GM12878 (cell line): ENCODE measurements at regions not wholly inside any gene's neighbourhood (a gene's known extent, or its start where the extent isn't known, plus 50 kb on each side); places are given as distances from the start of the nearest gene placed in this dataset.

ENCODE experiments used
- ATAC-seq: fragments of 200-7000 bp; cut with Tn5 transposase; 3 replicates; pipeline ENCODE4 v1.9.1; 2020; ENCODE audit warnings: mild to moderate bottlenecking, moderate library complexity
- BruUV-seq: library from RNA; stranded (reverse); fragments of 400-500 nt; replicated peaks from 2 replicates; lab custom pipeline; 2021; lab: Mats Ljungman, UMichigan
- CTCF ChIA-PET: fragments of 300-600 bp; sonication (Branson Sonifier 250); formaldehyde crosslinking; extraction: SDS; loops from one replicate; lab custom pipeline; 2021; ENCODE audit warnings: inconsistent platforms; lab: Yijun Ruan, JAX
- POLR2A ChIA-PET: fragments of 350-600 bp; formaldehyde crosslinking; extraction: SDS; loops from one replicate; lab custom pipeline; 2021; ENCODE audit warnings: inconsistent platforms; lab: Charles Lee
- RAD21 ChIA-PET: fragments of 300-600 bp; sonication (Branson Sonifier 250); formaldehyde crosslinking; loops from one replicate; lab custom pipeline; 2023; ENCODE audit warnings: antibody characterized with exemption; ENCODE audit not compliant: unreplicated experiment; lab: Charles Lee
- SMC1A ChIA-PET: fragments of 300-600 bp; sonication (Branson Sonifier 250); formaldehyde crosslinking; loops from one replicate; lab custom pipeline; 2023; ENCODE audit not compliant: unreplicated experiment, uncharacterized antibody; lab: Charles Lee
- DNase-seq: peaks from one replicate; pipeline ENCODE4 v3.0.0-alpha.2; 2011; ENCODE audit warnings: low read depth, low spot score
- FAIRE-seq: peaks from 3 replicates; lab custom pipeline; 2011; peaks lifted over from hg19 to GRCh38; lab: Jason Lieb, UNC
- H2AFZ ChIP-seq: 2 replicates; pipeline ENCODE4 v1.6.0; 2011; ENCODE audit warnings: low read depth, low read length, control low read depth; ENCODE audit not compliant: control insufficient read depth
- H3K27ac ChIP-seq: 2 replicates; pipeline ENCODE4 v1.5.1; 2011; ENCODE audit warnings: control low read depth; ENCODE audit not compliant: control insufficient read depth, insufficient read depth
- H3K27me3 ChIP-seq, 2 experiments: replicated peaks in 1 of 2; 2 replicates each; pipeline versions ENCODE4 v1.6.0 to v1.6.1; 2011; ENCODE audit warnings: low read length in 1 of 2; ENCODE audit not compliant: control insufficient read depth in 2 of 2, insufficient read depth in 2 of 2
- H3K36me3 ChIP-seq, 2 experiments: 2 replicates each; pipeline ENCODE4 v1.5.1; 2011; ENCODE audit warnings: low read length in 1 of 2; ENCODE audit not compliant: control insufficient read depth in 2 of 2, insufficient read depth in 2 of 2
- H3K4me1 ChIP-seq: 2 replicates; pipeline ENCODE4 v1.6.1; 2011; ENCODE audit warnings: mild to moderate bottlenecking, low read length, moderate library complexity, mixed read lengths; ENCODE audit not compliant: control insufficient read depth, insufficient read depth
- H3K4me2 ChIP-seq: 2 replicates; pipeline ENCODE4 v1.6.0; 2011; ENCODE audit warnings: control low read depth; ENCODE audit not compliant: control insufficient read depth, insufficient read depth
- H3K4me3 ChIP-seq: fragments of 200-600 bp; sonication (generic); 2 replicates; pipeline ENCODE4 v1.5.1; 2016
- H3K79me2 ChIP-seq: 2 replicates; pipeline ENCODE4 v1.6.0; 2011; ENCODE audit warnings: low read length; ENCODE audit not compliant: control insufficient read depth, insufficient read depth
- H3K9ac ChIP-seq: 2 replicates; pipeline ENCODE4 v1.8.0; 2011; ENCODE audit warnings: low read length, control low read depth, mixed read lengths; ENCODE audit not compliant: control insufficient read depth, insufficient read depth
- H3K9me3 ChIP-seq: replicated peaks from 3 replicates; pipeline ENCODE4 v1.5.1; 2011; ENCODE audit warnings: mild to moderate bottlenecking, low read length; ENCODE audit not compliant: control insufficient read depth, insufficient read depth
- H4K20me1 ChIP-seq: 2 replicates; pipeline ENCODE4 v1.6.0; 2011; ENCODE audit not compliant: control insufficient read depth, insufficient read depth
- ATF7 ChIP-seq: fragments of 450-650 bp; IDR thresholded peaks from 2 replicates; pipeline ENCODE4 v1.6.1; 2016; ENCODE audit warnings: low read depth, mild to moderate bottlenecking
- ETV6 ChIP-seq, 2 experiments: fragments of 450-650 bp in 1 of 2; IDR thresholded peaks in 1 of 2; conservative IDR thresholded peaks in 1 of 2; 2 replicates each; pipeline ENCODE4 v1.6.1; 2014; ENCODE audit warnings: antibody characterized with exemption in 1 of 2, borderline replicate concordance in 1 of 2, low read depth in 1 of 2, mild to moderate bottlenecking in 1 of 2, moderate library complexity in 1 of 2
- GABPA ChIP-seq: IDR thresholded peaks from 2 replicates; pipeline ENCODE4 v1.6.1; 2014; ENCODE audit warnings: antibody characterized with exemption, low read depth, mild to moderate bottlenecking, inconsistent platforms
- HDGF ChIP-seq: fragments of 450-650 bp; IDR thresholded peaks from 2 replicates; pipeline ENCODE4 v1.6.1; 2016; ENCODE audit warnings: antibody characterized with exemption
- MTA2 ChIP-seq: fragments of 450-650 bp; IDR thresholded peaks from 2 replicates; pipeline ENCODE4 v1.6.1; 2016; ENCODE audit warnings: low read depth, mild to moderate bottlenecking, moderate library complexity
- PAX8 ChIP-seq: fragments of 450-650 bp; IDR thresholded peaks from 2 replicates; pipeline ENCODE4 v1.6.1; 2017; ENCODE audit warnings: mild to moderate bottlenecking, moderate library complexity
- RAD21 ChIP-seq: IDR thresholded peaks from 2 replicates; pipeline ENCODE4 v1.6.1; 2011; ENCODE audit warnings: mild to moderate bottlenecking, low read depth, low read length, moderate library complexity; ENCODE audit not compliant: insufficient read depth
- RAD51 ChIP-seq: fragments of 450-650 bp; IDR thresholded peaks from 2 replicates; pipeline ENCODE4 v1.6.1; 2016; ENCODE audit warnings: moderate library complexity, mild to moderate bottlenecking, inconsistent platforms
- SP1 ChIP-seq: IDR thresholded peaks from one replicate; pipeline ENCODE4 v1.6.1; 2011; ENCODE audit warnings: low read depth, low read length
- ZNF207 ChIP-seq: fragments of 450-650 bp; IDR thresholded peaks from 2 replicates; pipeline ENCODE4 v1.6.1; 2014; ENCODE audit warnings: antibody characterized with exemption, mild to moderate bottlenecking, borderline replicate concordance
- ZNF217 ChIP-seq: fragments of 450-650 bp; IDR thresholded peaks from 2 replicates; pipeline ENCODE4 v1.6.1; 2017; ENCODE audit warnings: antibody characterized with exemption, mild to moderate bottlenecking
- in situ Hi-C: fragments of 300-500 bp; cut with MboI; formaldehyde crosslinking; loops from 9 replicates; pipeline ENCODE4 v1.14.3; 2018; ENCODE audit warnings: mixed read lengths
- intact Hi-C: fragments of 100-400 bp; cut with micrococcal nuclease; formaldehyde crosslinking; loops from one replicate; pipeline ENCODE4 v1.14.2; 2022; ENCODE audit not compliant: unreplicated experiment
- TF ChIP-seq, protein P1 (sequence below): fragments of 450-650 bp; IDR thresholded peaks from 2 replicates; pipeline ENCODE4 v1.6.1; 2017; ENCODE audit warnings: borderline replicate concordance
- TF ChIP-seq, protein P2 (sequence below): fragments of 450-650 bp; IDR thresholded peaks from 2 replicates; pipeline ENCODE4 v1.6.1; 2017; ENCODE audit warnings: mild to moderate bottlenecking, moderate library complexity
- TF ChIP-seq, protein P3 (sequence below): fragments of 450-650 bp; formaldehyde crosslinking; IDR thresholded peaks from 2 replicates; pipeline ENCODE4 v1.5.0; 2022; ENCODE audit warnings: mild to moderate bottlenecking, missing genetic modification characterization
- TF ChIP-seq, protein P4 (sequence below): fragments of 450-650 bp; IDR thresholded peaks from 2 replicates; pipeline ENCODE4 v1.6.1; 2016; ENCODE audit warnings: mild to moderate bottlenecking

- POLR2A ChIA-PET, result no interaction called here
- no peak for TF ChIP-seq ATF7
- no peak for TF ChIP-seq GABPA
- TF ChIP-seq ETV6 (conservative IDR thresholded peaks at IDR 0.05 in 1 of 2, IDR thresholded peaks at IDR 0.05 in 1 of 2; ENCODE audit: borderline replicate concordance in 1 of 2, low read depth in 1 of 2), result no peak
- no peak for TF ChIP-seq PAX8
- TF ChIP-seq, protein P1, sequence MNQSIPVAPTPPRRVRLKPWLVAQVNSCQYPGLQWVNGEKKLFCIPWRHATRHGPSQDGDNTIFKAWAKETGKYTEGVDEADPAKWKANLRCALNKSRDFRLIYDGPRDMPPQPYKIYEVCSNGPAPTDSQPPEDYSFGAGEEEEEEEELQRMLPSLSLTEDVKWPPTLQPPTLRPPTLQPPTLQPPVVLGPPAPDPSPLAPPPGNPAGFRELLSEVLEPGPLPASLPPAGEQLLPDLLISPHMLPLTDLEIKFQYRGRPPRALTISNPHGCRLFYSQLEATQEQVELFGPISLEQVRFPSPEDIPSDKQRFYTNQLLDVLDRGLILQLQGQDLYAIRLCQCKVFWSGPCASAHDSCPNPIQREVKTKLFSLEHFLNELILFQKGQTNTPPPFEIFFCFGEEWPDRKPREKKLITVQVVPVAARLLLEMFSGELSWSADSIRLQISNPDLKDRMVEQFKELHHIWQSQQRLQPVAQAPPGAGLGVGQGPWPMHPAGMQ, result no peak
- TF ChIP-seq, protein P2, sequence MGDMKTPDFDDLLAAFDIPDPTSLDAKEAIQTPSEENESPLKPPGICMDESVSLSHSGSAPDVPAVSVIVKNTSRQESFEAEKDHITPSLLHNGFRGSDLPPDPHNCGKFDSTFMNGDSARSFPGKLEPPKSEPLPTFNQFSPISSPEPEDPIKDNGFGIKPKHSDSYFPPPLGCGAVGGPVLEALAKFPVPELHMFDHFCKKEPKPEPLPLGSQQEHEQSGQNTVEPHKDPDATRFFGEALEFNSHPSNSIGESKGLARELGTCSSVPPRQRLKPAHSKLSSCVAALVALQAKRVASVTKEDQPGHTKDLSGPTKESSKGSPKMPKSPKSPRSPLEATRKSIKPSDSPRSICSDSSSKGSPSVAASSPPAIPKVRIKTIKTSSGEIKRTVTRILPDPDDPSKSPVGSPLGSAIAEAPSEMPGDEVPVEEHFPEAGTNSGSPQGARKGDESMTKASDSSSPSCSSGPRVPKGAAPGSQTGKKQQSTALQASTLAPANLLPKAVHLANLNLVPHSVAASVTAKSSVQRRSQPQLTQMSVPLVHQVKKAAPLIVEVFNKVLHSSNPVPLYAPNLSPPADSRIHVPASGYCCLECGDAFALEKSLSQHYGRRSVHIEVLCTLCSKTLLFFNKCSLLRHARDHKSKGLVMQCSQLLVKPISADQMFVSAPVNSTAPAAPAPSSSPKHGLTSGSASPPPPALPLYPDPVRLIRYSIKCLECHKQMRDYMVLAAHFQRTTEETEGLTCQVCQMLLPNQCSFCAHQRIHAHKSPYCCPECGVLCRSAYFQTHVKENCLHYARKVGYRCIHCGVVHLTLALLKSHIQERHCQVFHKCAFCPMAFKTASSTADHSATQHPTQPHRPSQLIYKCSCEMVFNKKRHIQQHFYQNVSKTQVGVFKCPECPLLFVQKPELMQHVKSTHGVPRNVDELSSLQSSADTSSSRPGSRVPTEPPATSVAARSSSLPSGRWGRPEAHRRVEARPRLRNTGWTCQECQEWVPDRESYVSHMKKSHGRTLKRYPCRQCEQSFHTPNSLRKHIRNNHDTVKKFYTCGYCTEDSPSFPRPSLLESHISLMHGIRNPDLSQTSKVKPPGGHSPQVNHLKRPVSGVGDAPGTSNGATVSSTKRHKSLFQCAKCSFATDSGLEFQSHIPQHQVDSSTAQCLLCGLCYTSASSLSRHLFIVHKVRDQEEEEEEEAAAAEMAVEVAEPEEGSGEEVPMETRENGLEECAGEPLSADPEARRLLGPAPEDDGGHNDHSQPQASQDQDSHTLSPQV, result no peak
- TF ChIP-seq ZNF207, result no peak
- TF ChIP-seq RAD51, result no peak
- TF ChIP-seq, protein P3, sequence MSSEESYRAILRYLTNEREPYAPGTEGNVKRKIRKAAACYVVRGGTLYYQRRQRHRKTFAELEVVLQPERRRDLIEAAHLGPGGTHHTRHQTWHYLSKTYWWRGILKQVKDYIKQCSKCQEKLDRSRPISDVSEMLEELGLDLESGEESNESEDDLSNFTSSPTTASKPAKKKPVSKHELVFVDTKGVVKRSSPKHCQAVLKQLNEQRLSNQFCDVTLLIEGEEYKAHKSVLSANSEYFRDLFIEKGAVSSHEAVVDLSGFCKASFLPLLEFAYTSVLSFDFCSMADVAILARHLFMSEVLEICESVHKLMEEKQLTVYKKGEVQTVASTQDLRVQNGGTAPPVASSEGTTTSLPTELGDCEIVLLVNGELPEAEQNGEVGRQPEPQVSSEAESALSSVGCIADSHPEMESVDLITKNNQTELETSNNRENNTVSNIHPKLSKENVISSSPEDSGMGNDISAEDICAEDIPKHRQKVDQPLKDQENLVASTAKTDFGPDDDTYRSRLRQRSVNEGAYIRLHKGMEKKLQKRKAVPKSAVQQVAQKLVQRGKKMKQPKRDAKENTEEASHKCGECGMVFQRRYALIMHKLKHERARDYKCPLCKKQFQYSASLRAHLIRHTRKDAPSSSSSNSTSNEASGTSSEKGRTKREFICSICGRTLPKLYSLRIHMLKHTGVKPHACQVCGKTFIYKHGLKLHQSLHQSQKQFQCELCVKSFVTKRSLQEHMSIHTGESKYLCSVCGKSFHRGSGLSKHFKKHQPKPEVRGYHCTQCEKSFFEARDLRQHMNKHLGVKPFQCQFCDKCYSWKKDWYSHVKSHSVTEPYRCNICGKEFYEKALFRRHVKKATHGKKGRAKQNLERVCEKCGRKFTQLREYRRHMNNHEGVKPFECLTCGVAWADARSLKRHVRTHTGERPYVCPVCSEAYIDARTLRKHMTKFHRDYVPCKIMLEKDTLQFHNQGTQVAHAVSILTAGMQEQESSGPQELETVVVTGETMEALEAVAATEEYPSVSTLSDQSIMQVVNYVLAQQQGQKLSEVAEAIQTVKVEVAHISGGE, result no peak
- TF ChIP-seq SP1, result no peak
- no peak for TF ChIP-seq HDGF
- TF ChIP-seq, protein P4, sequence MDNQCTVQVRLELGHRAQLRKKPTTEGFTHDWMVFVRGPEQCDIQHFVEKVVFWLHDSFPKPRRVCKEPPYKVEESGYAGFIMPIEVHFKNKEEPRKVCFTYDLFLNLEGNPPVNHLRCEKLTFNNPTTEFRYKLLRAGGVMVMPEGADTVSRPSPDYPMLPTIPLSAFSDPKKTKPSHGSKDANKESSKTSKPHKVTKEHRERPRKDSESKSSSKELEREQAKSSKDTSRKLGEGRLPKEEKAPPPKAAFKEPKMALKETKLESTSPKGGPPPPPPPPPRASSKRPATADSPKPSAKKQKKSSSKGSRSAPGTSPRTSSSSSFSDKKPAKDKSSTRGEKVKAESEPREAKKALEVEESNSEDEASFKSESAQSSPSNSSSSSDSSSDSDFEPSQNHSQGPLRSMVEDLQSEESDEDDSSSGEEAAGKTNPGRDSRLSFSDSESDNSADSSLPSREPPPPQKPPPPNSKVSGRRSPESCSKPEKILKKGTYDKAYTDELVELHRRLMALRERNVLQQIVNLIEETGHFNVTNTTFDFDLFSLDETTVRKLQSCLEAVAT, result no peak
- no peak for TF ChIP-seq ZNF217
- no peak for TF ChIP-seq RAD21
- no peak for TF ChIP-seq MTA2
Measured at GRCh38 chr13:86591862-86592261, 792.6 kb upstream of the SLITRK6 start.

More at GRCh38 chr13:86591862-86592261, 792.6 kb upstream of the SLITRK6 start:
- no peaks in the 10 kb centered on the region for H3K4me1 ChIP-seq
- H3K9me3 ChIP-seq, result no peaks in the 10 kb centered on the region
- H3K79me2 ChIP-seq, result no peaks in the 10 kb centered on the region
- ChIA-PET RAD21 (no interaction called here), CTCF (no interaction called here), SMC1A (no interaction called here)
- no peak overlapping the region for H2AFZ ChIP-seq
- in situ Hi-C loops (no loop called here), intact Hi-C loops (no loop called here)
- H3K9ac ChIP-seq, result no peak overlapping the region
- H3K4me2 ChIP-seq, result no peak overlapping the region
- H3K27me3 ChIP-seq, result no peaks in the 10 kb centered on the region
- no peak overlapping the region for H3K27ac ChIP-seq
- FAIRE-seq (no peak), ATAC-seq (no peak), DNase-seq (no peak)
- no peaks in the 10 kb centered on the region for H3K36me3 ChIP-seq
- H3K4me3 ChIP-seq, result no peak overlapping the region
- BruUV-seq, result no TSS peak
- no peaks in the 10 kb centered on the region for H4K20me1 ChIP-seq
